NOMO-1 treated with DMSO at 0.1 percent for 48 hours (cell line): ENCODE measurements at regions not wholly inside any gene's neighbourhood (a gene's known extent, or its start where the extent isn't known, plus 50 kb on each side); places are given as distances from the start of the nearest gene placed in this dataset.
A peak's percentile ranks its signal among the peaks of the same experiment; 100 is the strongest.
"Not testable (repeated sequence)": the region's sequence is repeated elsewhere in the genome, so short reads cannot be mapped to it uniquely, and the experiment has no call there.

Source experiments
- DNase-seq: peaks from one replicate; lab custom pipeline; 2025; ENCODE audit not compliant: unreplicated experiment; lab: John Stamatoyannopoulos, UW

DNA sequence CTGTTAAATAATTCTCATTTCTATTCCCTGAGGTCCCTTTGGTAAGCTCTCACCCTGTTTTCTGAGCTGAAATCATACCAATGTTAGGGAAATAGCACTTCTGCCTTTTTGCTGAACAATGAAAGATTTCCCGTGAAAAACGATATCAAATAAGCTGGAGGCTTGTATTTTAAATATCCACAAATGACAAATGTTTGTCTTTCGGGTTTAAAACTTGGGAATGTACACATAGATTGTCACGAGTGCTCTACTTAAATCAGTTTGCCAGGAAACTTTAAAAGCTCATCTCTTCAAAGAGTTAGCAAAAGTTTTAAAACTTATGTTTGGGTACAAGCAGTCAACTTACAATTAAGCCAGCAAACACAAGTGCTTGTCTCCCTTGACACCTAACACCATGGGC is 393.5 kb upstream of the MON1B start:
- no peak for DNase-seq

DNA sequence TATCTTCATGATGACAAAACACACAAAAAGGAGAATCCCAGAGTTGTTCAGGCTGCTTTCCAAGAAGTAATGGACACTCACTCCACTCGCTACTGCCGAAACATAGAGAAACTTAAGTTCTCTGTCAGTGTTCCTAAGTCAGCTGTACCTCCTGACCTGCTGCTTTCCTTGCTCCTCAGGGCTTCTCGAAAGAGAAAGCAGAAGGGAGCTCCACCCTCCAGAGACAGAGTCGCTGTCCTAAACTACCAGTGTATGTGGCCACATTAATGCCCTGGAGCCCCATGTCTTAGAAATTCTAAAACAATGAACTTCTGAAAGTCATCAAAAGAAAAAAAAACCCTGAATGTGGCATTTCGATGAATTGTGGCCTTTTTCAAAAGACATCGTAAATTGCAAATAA is 390.8 kb upstream of the MON1B start:
- no peak for DNase-seq

DNA sequence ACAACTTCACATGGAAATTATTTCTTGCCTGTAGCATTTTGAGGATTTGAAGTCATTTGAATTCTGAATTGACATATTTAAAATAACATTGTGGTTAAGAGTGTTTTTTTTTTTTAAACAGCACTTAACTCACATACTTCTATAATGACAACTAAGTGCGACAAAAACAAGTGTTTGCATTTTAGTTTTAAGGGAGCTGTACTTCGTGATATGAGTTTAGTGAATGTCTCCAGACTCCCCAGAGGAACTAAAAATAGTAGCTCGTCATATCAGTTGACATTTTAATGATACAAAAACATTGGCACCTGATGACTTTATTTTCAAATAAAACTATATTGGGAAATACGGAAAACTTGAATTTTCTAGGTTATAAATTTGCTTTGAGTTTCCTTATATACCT is 389.6 kb upstream of the MON1B start:
- no peak for DNase-seq

- DNase-seq = no peak
Observed at GRCh38 chr16:76816475-76816874, 374.5 kb upstream of the MON1B start.

- DNase-seq = peak; percentile 4
Observed at GRCh38 chr16:76818606-76819181, 372.3 kb upstream of the MON1B start.

- DNase-seq = no peak
Observed at GRCh38 chr16:76819226-76819916, 371.6 kb upstream of the MON1B start.

DNA sequence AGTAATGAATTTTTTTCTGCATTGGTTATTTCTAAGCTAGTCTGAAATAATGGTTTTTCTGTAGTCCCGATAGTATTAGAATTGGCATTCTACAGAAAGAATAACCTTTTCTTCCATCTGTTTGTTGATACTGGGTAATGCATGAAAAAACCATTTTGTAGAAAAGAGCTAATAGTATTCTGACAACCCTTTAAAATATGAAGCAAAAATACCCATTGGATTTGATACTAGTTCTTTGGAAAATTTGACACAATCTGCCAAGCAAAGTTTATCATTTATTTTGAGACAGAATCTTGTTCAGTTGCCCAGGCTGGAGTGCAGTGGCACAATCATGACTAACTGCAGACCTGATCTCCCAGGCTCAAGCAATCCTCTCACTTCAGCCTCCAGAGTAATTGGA is 366.8 kb upstream of the MON1B start:
- DNase-seq = no peak

GRCh38 chr16:76824791-76825190 is 366.2 kb upstream of the MON1B start:
- DNase-seq = no peak

DNA sequence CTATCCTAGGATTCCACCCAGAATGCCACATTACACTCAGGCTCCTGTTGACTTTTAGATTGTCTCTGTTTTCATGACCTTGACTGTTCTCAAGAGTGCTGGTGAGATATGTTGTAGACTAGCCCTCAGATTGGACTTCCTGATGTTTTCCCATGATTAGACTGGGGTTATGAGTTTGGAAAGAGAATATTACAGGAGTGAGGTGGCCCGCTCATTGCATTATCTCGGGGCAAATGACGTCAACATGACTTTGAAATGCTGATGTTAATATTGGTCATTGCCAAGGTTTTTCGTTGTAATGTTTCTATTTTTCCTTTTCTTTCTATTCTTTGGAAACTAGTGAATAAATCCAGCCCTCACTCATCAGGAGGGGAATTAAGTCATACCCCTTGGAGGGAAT is 355.7 kb upstream of the MON1B start:
- DNase-seq = no peak

GRCh38 chr16:76835779-76836300 is 355.1 kb upstream of the MON1B start:
- no peak for DNase-seq

- no peak for DNase-seq
Observed at GRCh38 chr16:76837872-76838271, 353.1 kb upstream of the MON1B start.

DNA sequence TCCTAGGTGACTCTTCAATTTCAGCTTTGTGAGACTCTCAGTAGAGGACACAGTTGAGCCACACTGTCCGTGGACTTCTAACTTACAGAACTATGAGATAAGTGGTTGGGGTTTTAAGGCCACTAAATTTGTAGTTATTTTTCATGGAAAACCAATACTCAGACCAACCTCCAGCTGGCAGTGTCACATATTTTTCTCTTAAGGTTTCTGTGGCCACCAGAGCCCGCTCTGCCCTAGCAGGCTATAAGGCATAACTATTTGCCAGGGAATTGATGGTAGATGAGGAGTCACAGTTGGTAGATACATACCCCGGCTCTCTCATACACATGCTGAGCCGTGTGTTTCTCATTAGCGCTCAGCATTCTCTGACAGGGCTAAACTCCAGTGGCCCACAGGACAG is 336.8 kb upstream of the MON1B start:
- no peak for DNase-seq

- DNase-seq = no peak
Observed at GRCh38 chr16:76856112-76856511, 334.9 kb upstream of the MON1B start.

DNA sequence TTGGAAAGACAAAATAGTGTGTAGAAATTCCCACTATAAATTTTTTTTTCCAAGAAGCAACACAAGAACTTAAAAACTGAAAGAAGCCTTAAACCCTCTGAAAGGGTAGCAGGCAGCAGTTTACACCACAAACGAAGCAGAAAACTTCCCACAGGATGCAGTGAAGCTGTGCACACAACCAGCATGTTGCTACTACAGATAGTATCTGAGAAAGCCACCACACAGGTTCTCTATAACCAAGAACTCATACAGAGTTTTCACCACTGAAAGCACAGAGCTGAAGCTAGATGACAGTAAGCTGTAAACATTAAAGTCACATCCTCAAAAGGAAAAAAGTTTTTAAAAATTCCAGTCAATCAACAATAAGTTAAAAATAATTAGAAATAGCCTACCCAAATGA is 333.6 kb upstream of the MON1B start:
- no peak for DNase-seq

DNA sequence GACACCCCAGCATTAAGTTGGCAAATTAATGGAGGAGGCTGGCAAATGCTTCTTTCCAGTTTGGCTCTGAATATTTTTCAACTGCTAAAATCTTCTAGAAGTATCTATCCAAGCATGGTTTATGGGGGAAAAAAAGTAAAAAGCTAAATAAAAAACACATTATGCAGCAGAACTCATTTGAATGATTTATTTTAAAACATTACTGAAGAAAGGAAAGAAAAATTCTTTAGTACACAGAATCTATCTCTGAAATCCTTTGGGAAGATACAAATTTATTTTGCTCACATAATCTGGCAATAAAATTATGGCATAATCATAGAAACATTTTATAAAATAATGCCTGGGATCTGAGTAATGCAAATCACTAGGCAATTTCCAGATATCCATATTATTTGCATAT is 328.1 kb upstream of the MON1B start:
- no peak for DNase-seq

GRCh38 chr16:76866994-76867393 is 324.0 kb upstream of the MON1B start:
- no peak for DNase-seq

DNA sequence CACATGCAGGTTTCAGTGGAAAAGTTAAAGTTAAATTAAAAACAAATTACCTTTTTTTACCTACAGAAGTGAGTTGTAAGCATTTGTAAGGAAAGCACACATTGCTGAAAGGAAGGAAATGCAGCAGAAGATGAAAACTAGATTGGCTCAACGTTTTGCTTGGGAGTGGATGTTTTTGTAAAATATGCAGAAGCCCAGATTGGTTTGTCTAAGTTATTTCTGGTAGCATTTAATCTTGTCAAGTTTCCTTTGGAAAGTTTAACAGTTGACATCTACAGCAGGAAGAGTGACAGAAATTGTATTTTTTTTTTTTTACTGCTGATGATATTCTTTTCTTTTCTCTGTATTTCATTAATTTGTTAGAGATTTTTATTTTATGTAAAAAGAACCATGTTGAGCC is 315.1 kb upstream of the MON1B start:
- no peak for DNase-seq

GRCh38 chr16:76879420-76879819 is 311.6 kb upstream of the MON1B start:
- DNase-seq = no peak

- DNase-seq = not testable (repeated sequence)
Observed at GRCh38 chr16:76880523-76880922, 310.5 kb upstream of the MON1B start.

DNA sequence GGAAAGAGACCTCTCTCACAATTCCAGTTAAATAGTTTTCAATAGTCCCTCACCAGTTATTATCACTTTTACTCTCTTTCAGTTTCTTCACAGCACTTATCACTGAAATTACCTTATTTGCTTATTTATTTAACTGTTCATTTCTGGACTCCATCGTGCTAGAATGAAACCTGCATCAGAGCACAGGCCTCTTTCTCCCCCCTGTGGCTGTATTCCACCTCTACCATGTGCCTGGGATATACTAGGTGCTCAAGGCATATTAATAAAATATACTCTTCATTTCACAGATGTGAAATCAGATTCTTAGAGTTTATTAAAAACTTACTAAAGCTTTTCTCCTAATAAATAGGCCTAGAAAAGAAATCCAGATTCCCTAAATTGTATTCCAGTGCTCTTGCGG is 308.9 kb upstream of the MON1B start:
- no peak for DNase-seq

DNA sequence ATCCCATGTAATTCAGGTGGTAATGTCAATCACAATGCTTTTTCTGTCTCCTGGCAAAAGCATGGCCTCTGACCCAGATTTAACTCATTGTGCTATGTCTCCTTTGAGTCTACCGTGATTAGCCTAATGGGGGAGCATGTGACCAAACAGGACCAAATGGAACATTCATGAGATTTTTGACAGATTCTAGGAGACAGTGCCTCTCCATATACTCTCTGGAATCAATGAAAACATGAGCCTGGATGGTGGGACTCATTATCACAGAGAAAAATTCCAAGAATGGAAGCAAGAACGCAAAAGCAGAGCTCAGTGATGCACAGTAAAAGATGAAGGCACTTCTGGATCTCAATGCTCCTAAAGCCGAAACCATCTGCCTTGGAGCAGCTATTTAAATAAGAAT is 307.9 kb upstream of the MON1B start:
- DNase-seq = no peak

GRCh38 chr16:76885776-76886537 is 305.0 kb upstream of the MON1B start:
- no peak for DNase-seq
